ENCODE measurements at regions not wholly inside any gene's neighbourhood (a gene's known extent, or its start where the extent isn't known, plus 50 kb on each side); places are given as distances from the start of the nearest gene placed in this dataset.

GRCh38 chr7:112891698-112892097 is 101.5 kb upstream of the TMEM168 start:
- TF ChIP-seq CTCF (IDR thresholded peaks at IDR 0.05) (no peak), EZH2 (IDR thresholded peaks at IDR 0.05) (no peak)
